MM.1S (cell line): ENCODE measurements at regions not wholly inside any gene's neighbourhood (a gene's known extent, or its start where the extent isn't known, plus 50 kb on each side); places are given as distances from the start of the nearest gene placed in this dataset.

Experiments used
- DNase-seq: peaks from one replicate; pipeline ENCODE4 v3.0.0-alpha.2; 2015
- H2AFZ ChIP-seq: fragments of 300-600 bp; sonication (generic); 2 replicates; pipeline ENCODE4 v1.6.0; 2016; ENCODE audit warnings: antibody characterized with exemption, low read length
- H3F3A ChIP-seq: fragments of 300-600 bp; sonication (generic); 2 replicates; pipeline ENCODE4 v1.6.1; 2016; ENCODE audit warnings: mild to moderate bottlenecking, antibody characterized with exemption, low read length, moderate library complexity, mixed read lengths; ENCODE audit not compliant: insufficient read depth
- H3K27ac ChIP-seq: fragments of 300-600 bp; sonication (generic); 2 replicates; pipeline ENCODE4 v1.5.1; 2016; ENCODE audit warnings: mild to moderate bottlenecking, low read length
- H3K27me3 ChIP-seq: fragments of 300-600 bp; sonication (generic); replicated peaks from 2 replicates; pipeline ENCODE4 v1.6.0; 2016; ENCODE audit warnings: low read length; ENCODE audit not compliant: insufficient read depth
- H3K36me3 ChIP-seq: fragments of 300-600 bp; sonication (generic); replicated peaks from 2 replicates; pipeline ENCODE4 v1.6.1; 2016; ENCODE audit warnings: mild to moderate bottlenecking, low read length, mixed read lengths; ENCODE audit not compliant: insufficient read depth
- H3K4me1 ChIP-seq: fragments of 300-600 bp; sonication (generic); 2 replicates; pipeline ENCODE4 v1.6.1; 2016; ENCODE audit warnings: low read length, mixed read lengths
- H3K4me2 ChIP-seq: fragments of 300-600 bp; sonication (generic); 2 replicates; pipeline ENCODE4 v1.6.0; 2016; ENCODE audit warnings: low read depth, low read length
- H3K4me3 ChIP-seq: fragments of 300-600 bp; sonication (generic); 2 replicates; pipeline ENCODE4 v1.5.1; 2016; ENCODE audit warnings: low read length, mixed read lengths
- H3K79me2 ChIP-seq: fragments of 300-600 bp; sonication (generic); 2 replicates; pipeline ENCODE4 v1.6.1; 2016; ENCODE audit warnings: mixed run types, low read length, mixed read lengths
- H3K9ac ChIP-seq: fragments of 300-600 bp; sonication (generic); 2 replicates; pipeline ENCODE4 v1.6.1; 2016; ENCODE audit warnings: low read length, mixed read lengths
- H3K9me2 ChIP-seq: fragments of 300-600 bp; sonication (generic); replicated peaks from 2 replicates; pipeline ENCODE4 v1.6.1; 2016; ENCODE audit warnings: mild to moderate bottlenecking, low read length, mixed read lengths; ENCODE audit not compliant: insufficient read depth
- H3K9me3 ChIP-seq: fragments of 300-600 bp; sonication (generic); replicated peaks from 2 replicates; pipeline ENCODE4 v1.6.1; 2016; ENCODE audit warnings: mild to moderate bottlenecking, low read length, mixed read lengths; ENCODE audit not compliant: insufficient read depth
- H4K20me1 ChIP-seq: fragments of 300-600 bp; sonication (generic); 2 replicates; pipeline ENCODE4 v1.6.1; 2016; ENCODE audit warnings: mild to moderate bottlenecking, low read length, moderate library complexity, mixed read lengths; ENCODE audit not compliant: insufficient read depth
- EZH2 ChIP-seq: fragments of 300-600 bp; sonication (generic); optimal IDR thresholded peaks from 2 replicates; pipeline ENCODE3; 2017; ENCODE audit warnings: low read depth, mild to moderate bottlenecking, antibody characterized with exemption, low read length, mixed read lengths
- EZH2phosphoT487 ChIP-seq: fragments of 300-600 bp; sonication (generic); IDR thresholded peaks from 2 replicates; pipeline ENCODE4 v1.6.1; 2018; ENCODE audit warnings: antibody characterized with exemption, low read length
- TF ChIP-seq, protein P1 (sequence below): fragments of 300-600 bp; sonication (generic); IDR thresholded peaks from 2 replicates; pipeline ENCODE4 v1.5.1; 2016; ENCODE audit warnings: antibody characterized with exemption, low read length, mixed read lengths

DNA sequence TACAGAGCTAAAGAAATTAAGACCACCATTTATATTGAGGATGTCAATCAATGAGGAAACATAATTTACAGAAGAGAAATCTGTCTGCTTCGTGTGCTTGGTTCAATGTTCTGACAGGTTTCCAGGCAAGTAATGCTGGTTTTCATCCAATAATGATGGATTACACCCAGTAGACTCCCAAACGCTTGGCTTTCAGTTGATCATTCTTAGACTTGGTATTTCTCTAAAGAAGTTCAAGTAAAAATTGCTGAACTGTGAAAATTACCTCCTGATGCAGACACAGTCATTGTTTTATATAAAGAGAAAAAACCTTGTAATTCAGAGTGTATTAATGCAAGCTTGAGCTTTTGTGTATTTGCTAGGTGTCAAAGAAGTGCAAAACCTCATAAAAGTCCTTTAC is 85.0 kb downstream of the VCX3A start:
- TF ChIP-seq EZH2 (no peak), EZH2phosphoT487 (no peak)
- TF ChIP-seq, protein P1, sequence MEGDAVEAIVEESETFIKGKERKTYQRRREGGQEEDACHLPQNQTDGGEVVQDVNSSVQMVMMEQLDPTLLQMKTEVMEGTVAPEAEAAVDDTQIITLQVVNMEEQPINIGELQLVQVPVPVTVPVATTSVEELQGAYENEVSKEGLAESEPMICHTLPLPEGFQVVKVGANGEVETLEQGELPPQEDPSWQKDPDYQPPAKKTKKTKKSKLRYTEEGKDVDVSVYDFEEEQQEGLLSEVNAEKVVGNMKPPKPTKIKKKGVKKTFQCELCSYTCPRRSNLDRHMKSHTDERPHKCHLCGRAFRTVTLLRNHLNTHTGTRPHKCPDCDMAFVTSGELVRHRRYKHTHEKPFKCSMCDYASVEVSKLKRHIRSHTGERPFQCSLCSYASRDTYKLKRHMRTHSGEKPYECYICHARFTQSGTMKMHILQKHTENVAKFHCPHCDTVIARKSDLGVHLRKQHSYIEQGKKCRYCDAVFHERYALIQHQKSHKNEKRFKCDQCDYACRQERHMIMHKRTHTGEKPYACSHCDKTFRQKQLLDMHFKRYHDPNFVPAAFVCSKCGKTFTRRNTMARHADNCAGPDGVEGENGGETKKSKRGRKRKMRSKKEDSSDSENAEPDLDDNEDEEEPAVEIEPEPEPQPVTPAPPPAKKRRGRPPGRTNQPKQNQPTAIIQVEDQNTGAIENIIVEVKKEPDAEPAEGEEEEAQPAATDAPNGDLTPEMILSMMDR = no peak
- Histone ChIP-seq H3K27me3 (no peaks in the 10 kb centered on the region), H3K9ac (no peak overlapping the region), H4K20me1 (no peaks in the 10 kb centered on the region), H3K79me2 (no peaks in the 10 kb centered on the region), H2AFZ (no peak overlapping the region), H3K4me2 (no peak overlapping the region), H3K4me1 (no peaks in the 10 kb centered on the region), H3K27ac (no peak overlapping the region), H3F3A (no peaks in the 10 kb centered on the region), H3K4me3 (no peak overlapping the region), H3K9me3 (no peaks in the 10 kb centered on the region), H3K9me2 (no peaks in the 10 kb centered on the region), H3K36me3 (no peaks in the 10 kb centered on the region)
- DNase-seq = no peak

DNA sequence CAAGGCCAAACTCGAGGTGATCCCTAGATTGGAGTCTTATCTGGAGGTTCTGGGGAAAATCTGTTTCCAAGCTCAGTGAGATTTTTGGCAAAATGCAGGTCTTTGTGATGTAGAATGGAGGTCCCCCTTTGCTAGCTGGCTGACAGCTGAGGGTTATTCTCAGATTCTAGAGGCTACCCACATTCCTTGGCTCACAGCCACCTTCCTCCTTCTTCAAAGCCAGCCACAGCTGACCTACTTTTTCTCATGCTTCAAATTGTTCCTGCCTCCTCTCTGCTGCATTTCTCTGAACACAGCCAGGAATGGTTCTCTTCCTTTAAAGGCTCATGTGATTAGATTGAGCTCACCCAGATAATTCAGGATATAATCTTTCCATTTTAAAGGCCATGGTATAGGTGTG is 86.9 kb downstream of the VCX3A start:
- DNase-seq = no peak
- TF ChIP-seq EZH2 (no peak), EZH2phosphoT487 (no peak)
- TF ChIP-seq, protein P1 = no peak
- Histone ChIP-seq H3K4me2 (no peak overlapping the region), H3F3A (no peaks in the 10 kb centered on the region), H3K9me2 (no peaks in the 10 kb centered on the region), H3K27ac (no peak overlapping the region), H3K36me3 (no peaks in the 10 kb centered on the region), H3K4me1 (no peaks in the 10 kb centered on the region), H2AFZ (no peak overlapping the region), H3K9me3 (no peaks in the 10 kb centered on the region), H3K9ac (no peak overlapping the region), H3K4me3 (no peak overlapping the region), H4K20me1 (no peaks in the 10 kb centered on the region), H3K27me3 (no peaks in the 10 kb centered on the region), H3K79me2 (no peaks in the 10 kb centered on the region)

DNA sequence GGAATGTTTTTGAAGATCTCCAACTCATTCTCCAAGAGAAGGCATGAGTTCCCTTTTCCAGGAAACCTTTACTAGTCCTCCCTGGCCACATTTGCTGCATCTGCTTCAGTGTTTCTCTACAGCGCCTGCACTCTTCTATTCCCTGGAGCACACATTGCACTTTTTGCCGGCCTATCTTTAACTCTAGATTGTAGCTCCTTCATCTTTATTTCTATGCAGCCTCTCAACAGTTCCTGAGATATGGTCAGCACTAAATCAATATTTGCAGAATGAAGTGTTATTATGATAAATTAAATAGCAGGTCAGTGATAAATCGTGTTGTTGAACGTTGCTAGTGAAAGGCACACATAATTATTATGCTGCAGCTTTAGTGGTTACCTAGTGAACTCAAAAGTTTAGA is 88.3 kb downstream of the VCX3A start:
- Histone ChIP-seq H3K9ac (no peak overlapping the region), H3K79me2 (no peaks in the 10 kb centered on the region), H3K4me2 (no peak overlapping the region), H4K20me1 (no peaks in the 10 kb centered on the region), H3K4me1 (no peaks in the 10 kb centered on the region), H3K9me3 (no peaks in the 10 kb centered on the region), H3K27me3 (no peaks in the 10 kb centered on the region), H2AFZ (no peak overlapping the region), H3K9me2 (no peaks in the 10 kb centered on the region), H3K27ac (no peak overlapping the region), H3K4me3 (no peak overlapping the region), H3F3A (no peaks in the 10 kb centered on the region), H3K36me3 (no peaks in the 10 kb centered on the region)
- no peak for DNase-seq
- TF ChIP-seq, protein P1 = no peak
- TF ChIP-seq EZH2phosphoT487 (no peak), EZH2 (no peak)

DNA sequence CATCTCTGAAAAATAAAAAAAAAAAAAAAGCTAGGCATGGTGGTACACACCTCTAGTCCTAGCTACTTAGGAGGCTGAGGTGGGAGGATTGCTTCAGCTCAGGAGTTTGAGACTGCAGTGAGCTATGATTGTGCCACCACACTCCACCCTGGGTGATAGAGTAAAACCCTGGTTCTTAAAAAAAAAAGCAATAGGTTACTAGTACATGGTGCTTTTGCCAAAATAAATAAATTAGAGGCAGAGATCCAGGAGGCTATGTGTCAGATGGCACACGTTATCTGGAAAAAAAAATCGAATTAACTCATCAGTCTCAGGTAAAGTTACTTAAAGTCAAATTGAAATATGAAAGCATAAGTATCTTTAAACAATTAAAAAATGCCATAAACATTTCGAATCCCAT is 94.3 kb downstream of the VCX3A start:
- H3K4me3 ChIP-seq = no peak overlapping the region
- no peak overlapping the region for H3K9ac ChIP-seq
- no peaks in the 10 kb centered on the region for H3K36me3 ChIP-seq
- TF ChIP-seq EZH2 (no peak), EZH2phosphoT487 (no peak)
- TF ChIP-seq, protein P1 = no peak
- no peak for DNase-seq
- H3K27me3 ChIP-seq = no peaks in the 10 kb centered on the region
- H3F3A ChIP-seq = no peaks in the 10 kb centered on the region
- H3K4me2 ChIP-seq = no peak overlapping the region
- H4K20me1 ChIP-seq = no peaks in the 10 kb centered on the region
- H3K4me1 ChIP-seq = no peaks in the 10 kb centered on the region
- H2AFZ ChIP-seq = no peak overlapping the region
- no peak overlapping the region for H3K27ac ChIP-seq
- H3K9me2 ChIP-seq = no peaks in the 10 kb centered on the region
- no peaks in the 10 kb centered on the region for H3K9me3 ChIP-seq
- H3K79me2 ChIP-seq = no peaks in the 10 kb centered on the region
